GM12878 (cell line): ENCODE measurements at regions not wholly inside any gene's neighbourhood (a gene's known extent, or its start where the extent isn't known, plus 50 kb on each side); places are given as distances from the start of the nearest gene placed in this dataset.
"Not testable (repeated sequence)": the region's sequence is repeated elsewhere in the genome, so short reads cannot be mapped to it uniquely, and the experiment has no call there.

Experiments
- CEBPB ChIP-seq, 2 experiments: fragments of 150-350 bp in 1 of 2; IDR thresholded peaks; 2 replicates each; pipeline ENCODE4 v1.6.1; 2012 to 2014; ENCODE audit warnings: low read depth in 2 of 2, low read length in 2 of 2, borderline replicate concordance in 1 of 2, inconsistent platforms in 1 of 2
- CHD4 ChIP-seq: fragments of 200-600 bp; sonication (generic); IDR thresholded peaks from 2 replicates; pipeline ENCODE4 v1.6.1; 2016; ENCODE audit warnings: mild to moderate bottlenecking
- TF ChIP-seq, protein P1 (sequence below): IDR thresholded peaks from 2 replicates; pipeline ENCODE4 v1.6.1; 2012; ENCODE audit warnings: low read depth, low read length, improper control_type of control experiment
- TF ChIP-seq, protein P2 (sequence below): IDR thresholded peaks from 2 replicates; pipeline ENCODE4 v1.6.1; 2011; ENCODE audit warnings: borderline replicate concordance, low read depth, mild to moderate bottlenecking, moderate library complexity, mixed read lengths, low read length; ENCODE audit not compliant: insufficient read depth; ENCODE audit errors: extremely low read length
- TF ChIP-seq, protein P3 (sequence below): fragments of 450-650 bp; IDR thresholded peaks from 2 replicates; pipeline ENCODE4 v1.6.1; 2017; ENCODE audit warnings: mild to moderate bottlenecking

DNA sequence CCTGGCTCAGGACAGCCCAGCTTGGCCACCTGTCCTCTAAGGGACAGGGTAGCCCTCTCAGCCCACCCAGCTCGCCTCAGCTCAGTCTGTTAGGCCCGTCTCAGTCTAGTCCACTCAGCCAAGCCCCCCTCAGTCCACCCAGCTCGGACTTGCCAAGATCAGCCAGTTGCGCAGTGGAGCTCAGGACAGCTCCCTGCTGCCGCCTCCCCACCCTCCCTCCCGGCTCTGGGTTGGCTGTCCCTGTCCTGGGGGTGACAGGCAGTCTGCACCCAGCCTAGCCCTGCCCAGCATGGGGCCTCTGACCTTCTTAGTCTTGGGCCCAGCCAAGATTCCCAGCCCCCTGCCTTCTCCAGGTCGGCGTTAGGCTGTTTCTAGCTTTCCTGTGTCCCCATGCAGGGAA, 196.9 kb downstream of the TMEM121 start:
- TF ChIP-seq, protein P1, sequence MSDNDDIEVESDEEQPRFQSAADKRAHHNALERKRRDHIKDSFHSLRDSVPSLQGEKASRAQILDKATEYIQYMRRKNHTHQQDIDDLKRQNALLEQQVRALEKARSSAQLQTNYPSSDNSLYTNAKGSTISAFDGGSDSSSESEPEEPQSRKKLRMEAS: not testable (repeated sequence)
- TF ChIP-seq CEBPB (IDR thresholded peaks at IDR 0.05; ENCODE audit: borderline replicate concordance in 1 of 2, low read depth in 2 of 2, low read length in 2 of 2); CHD4: not testable (repeated sequence)
- TF ChIP-seq, protein P2, sequence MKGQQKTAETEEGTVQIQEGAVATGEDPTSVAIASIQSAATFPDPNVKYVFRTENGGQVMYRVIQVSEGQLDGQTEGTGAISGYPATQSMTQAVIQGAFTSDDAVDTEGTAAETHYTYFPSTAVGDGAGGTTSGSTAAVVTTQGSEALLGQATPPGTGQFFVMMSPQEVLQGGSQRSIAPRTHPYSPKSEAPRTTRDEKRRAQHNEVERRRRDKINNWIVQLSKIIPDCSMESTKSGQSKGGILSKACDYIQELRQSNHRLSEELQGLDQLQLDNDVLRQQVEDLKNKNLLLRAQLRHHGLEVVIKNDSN: not testable (repeated sequence)
- TF ChIP-seq, protein P3, sequence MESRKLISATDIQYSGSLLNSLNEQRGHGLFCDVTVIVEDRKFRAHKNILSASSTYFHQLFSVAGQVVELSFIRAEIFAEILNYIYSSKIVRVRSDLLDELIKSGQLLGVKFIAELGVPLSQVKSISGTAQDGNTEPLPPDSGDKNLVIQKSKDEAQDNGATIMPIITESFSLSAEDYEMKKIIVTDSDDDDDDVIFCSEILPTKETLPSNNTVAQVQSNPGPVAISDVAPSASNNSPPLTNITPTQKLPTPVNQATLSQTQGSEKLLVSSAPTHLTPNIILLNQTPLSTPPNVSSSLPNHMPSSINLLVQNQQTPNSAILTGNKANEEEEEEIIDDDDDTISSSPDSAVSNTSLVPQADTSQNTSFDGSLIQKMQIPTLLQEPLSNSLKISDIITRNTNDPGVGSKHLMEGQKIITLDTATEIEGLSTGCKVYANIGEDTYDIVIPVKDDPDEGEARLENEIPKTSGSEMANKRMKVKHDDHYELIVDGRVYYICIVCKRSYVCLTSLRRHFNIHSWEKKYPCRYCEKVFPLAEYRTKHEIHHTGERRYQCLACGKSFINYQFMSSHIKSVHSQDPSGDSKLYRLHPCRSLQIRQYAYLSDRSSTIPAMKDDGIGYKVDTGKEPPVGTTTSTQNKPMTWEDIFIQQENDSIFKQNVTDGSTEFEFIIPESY: not testable (repeated sequence)
